ENCODE measurements at regions not wholly inside any gene's neighbourhood (a gene's known extent, or its start where the extent isn't known, plus 50 kb on each side); places are given as distances from the start of the nearest gene placed in this dataset.

DNA sequence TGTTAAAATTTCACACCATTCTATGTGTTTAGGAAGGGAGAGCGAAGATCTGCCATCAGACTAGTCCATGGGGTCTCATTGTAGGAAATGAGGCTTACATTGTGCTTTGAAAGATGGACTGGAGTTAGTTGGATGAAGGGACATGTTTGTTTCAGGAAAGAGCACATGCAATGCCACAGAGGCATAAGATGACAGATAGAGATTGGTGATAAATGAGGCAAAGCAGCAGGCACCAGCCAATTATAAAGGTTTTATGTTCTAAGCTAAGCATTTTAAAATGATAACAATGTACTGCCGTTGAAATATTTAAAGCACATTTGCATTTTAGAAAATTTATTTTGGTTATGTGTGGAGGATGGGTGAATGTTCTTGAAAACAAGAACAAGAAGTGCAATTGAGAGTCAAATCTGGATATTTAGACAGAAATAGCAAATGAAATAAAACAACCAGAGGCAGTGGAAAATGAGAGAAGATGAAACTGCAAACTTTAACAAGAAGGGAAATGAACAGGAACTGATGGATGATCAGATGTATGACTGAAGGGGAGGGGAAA lies 957.2 kb downstream of the FSTL5 start:
- no peaks in the 10 kb centered on the region for H3K27me3 ChIP-seq
- no peak for DNase-seq
- no peak for TF ChIP-seq CTCF (IDR thresholded peaks at IDR 0.05)
- H3K4me1 ChIP-seq: no peaks in the 10 kb centered on the region
- intact Hi-C loops (cut with DNase I): no loop called here
- peaks cover 0 to 16% of the 10 kb centered on the region in 2 donors for H3K9me3 ChIP-seq
- no peak for ATAC-seq
- H3K36me3 ChIP-seq: no peaks in the 10 kb centered on the region
- no peak overlapping the region for H3K27ac ChIP-seq
- H3K4me3 ChIP-seq: no peak overlapping the region

DNA sequence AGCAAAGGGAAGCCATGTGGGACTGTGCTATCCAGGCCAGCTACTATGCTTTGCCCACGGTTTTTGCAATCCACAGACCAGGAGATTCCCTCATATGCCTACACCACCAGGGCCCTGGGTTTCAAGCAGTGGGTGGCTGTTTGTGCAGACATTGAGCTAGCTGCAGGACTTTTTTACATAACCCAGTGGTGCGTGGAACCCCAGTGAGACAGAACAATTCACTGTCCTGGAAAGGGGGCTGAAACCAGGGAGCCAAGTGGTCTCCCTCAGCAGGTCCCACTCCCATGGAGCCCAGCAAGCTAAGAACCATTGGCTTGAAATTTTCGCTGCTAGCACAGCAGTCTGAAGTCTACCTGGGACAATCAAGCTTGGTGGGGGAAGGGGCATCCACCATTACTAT lies 959.9 kb downstream of the FSTL5 start:
- TF ChIP-seq CTCF (IDR thresholded peaks at IDR 0.05): no peak
- Histone ChIP-seq H3K4me1 (no peaks in the 10 kb centered on the region), H3K36me3 (no peaks in the 10 kb centered on the region), H3K4me3 (no peak overlapping the region), H3K27ac (no peak overlapping the region), H3K27me3 (no peaks in the 10 kb centered on the region), H3K9me3 (no peaks in the 10 kb centered on the region)
- ATAC-seq: no peak
- no peak for DNase-seq
- intact Hi-C loops (cut with DNase I): no loop called here

DNA sequence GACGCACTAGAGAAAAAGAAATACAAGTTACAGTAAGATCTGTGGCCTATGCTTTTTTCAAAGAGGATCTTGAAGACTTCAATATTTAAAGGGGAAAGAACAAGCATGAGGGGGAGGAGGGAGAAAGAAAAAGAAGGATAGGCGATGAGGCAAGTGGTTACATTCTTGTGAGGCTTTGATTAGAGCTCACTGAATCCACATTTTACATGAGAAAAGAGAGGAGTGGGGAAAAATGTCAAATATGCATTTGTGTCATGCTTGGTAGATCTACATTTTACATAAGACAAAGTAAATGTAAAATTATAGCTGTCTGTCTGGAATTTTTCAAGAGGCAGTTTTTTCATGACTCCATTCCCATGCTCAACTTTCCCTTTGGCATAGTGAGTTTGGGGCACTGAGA lies 965.9 kb downstream of the FSTL5 start:
- Histone ChIP-seq H3K36me3 (no peaks in the 10 kb centered on the region), H3K4me3 (no peak overlapping the region), H3K27me3 (no peaks in the 10 kb centered on the region), H3K4me1 (no peaks in the 10 kb centered on the region), H3K27ac (no peak overlapping the region), H3K9me3 (peaks cover 0 to 4% of the 10 kb centered on the region in 2 donors)
- intact Hi-C loops (cut with DNase I): no loop called here
- ATAC-seq: no peak
- DNase-seq: no peak
- no peak for TF ChIP-seq CTCF (IDR thresholded peaks at IDR 0.05)

DNA sequence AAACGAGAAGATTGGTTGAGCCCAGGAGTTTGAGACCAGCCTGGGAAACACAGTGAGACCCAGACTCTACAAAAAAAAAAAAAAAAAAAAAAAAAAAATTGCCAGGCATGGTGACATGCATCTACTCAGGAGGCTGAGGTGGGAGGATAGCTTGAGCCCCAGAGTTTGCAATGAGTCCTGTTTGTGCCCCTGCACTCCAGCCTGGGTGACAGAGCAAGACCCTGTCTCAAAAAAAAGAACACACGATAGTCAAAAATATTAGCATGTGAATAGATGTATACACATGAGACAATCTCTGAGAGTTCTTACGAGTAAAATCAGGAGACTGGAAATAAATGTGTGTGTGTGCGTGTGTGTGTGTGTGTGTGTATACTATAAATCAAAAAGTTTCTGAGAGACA lies 966.3 kb downstream of the FSTL5 start:
- peaks cover 0 to 4% of the 10 kb centered on the region in 2 donors for H3K9me3 ChIP-seq
- TF ChIP-seq CTCF (IDR thresholded peaks at IDR 0.05): no peak
- H3K4me1 ChIP-seq: no peaks in the 10 kb centered on the region
- H3K36me3 ChIP-seq: no peaks in the 10 kb centered on the region
- DNase-seq (no peak), ATAC-seq (no peak)
- intact Hi-C loops (cut with DNase I): no loop called here
- no peaks in the 10 kb centered on the region for H3K27me3 ChIP-seq
- no peak overlapping the region for H3K27ac ChIP-seq
- H3K4me3 ChIP-seq: no peak overlapping the region

- no peaks in the 10 kb centered on the region for H3K36me3 ChIP-seq
- no peak for TF ChIP-seq CTCF (IDR thresholded peaks at IDR 0.05)
Measured at GRCh38 chr4:161189286-161190134, 974.3 kb downstream of the FSTL5 start.

More at GRCh38 chr4:161189286-161190134, 974.3 kb downstream of the FSTL5 start:
- intact Hi-C loops (cut with DNase I): no loop called here
- Histone ChIP-seq H3K9me3 (no peaks in the 10 kb centered on the region), H3K27ac (no peak overlapping the region), H3K4me3 (no peak overlapping the region), H3K4me1 (no peaks in the 10 kb centered on the region), H3K27me3 (no peaks in the 10 kb centered on the region)
- ATAC-seq (no peak), DNase-seq (no peak)
